H1 (cell line): ENCODE measurements at regions not wholly inside any gene's neighbourhood (a gene's known extent, or its start where the extent isn't known, plus 50 kb on each side); places are given as distances from the start of the nearest gene placed in this dataset.

Experiments used
- CTBP2 ChIP-seq: IDR thresholded peaks from 2 replicates; pipeline ENCODE4 v1.7.0; 2011; ENCODE audit warnings: borderline replicate concordance, mild to moderate bottlenecking, moderate library complexity, mixed read lengths, low read length; ENCODE audit not compliant: insufficient read depth, insufficient read length
- FOSL1 ChIP-seq: IDR thresholded peaks from 2 replicates; pipeline ENCODE4 v1.6.1; 2011; ENCODE audit warnings: mild to moderate bottlenecking, low read depth, low read length, moderate library complexity; ENCODE audit not compliant: insufficient read depth
- TF ChIP-seq, protein P1 (sequence below): fragments of 300-600 bp; sonication (generic); IDR thresholded peaks from 2 replicates; pipeline ENCODE4 v1.7.1; 2012; ENCODE audit warnings: low read length, moderate library complexity, mild to moderate bottlenecking, inconsistent platforms; ENCODE audit not compliant: insufficient replicate concordance

DNA sequence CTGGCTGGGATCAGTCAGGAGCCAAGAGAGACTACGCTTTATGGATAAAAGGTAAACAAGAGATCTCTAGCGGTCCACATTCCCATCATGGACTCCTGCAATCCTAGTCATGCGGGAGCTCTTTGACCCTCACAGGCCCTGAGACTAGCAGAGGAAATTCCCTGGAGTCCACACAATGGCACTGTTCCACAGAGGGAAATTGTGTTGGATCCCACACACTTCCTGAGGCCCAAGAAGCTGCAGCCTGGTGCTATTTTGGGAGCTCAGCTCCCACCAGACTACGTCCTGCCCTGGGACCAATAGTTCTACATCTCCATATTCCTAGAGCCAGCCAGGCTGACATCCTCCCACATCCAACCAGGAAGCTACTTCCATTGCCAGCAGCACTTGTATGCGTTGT lies 2358.4 kb downstream of the PCDH9 start (continued):
- no peak for TF ChIP-seq CTBP2
- TF ChIP-seq FOSL1: no peak
- TF ChIP-seq, protein P1, sequence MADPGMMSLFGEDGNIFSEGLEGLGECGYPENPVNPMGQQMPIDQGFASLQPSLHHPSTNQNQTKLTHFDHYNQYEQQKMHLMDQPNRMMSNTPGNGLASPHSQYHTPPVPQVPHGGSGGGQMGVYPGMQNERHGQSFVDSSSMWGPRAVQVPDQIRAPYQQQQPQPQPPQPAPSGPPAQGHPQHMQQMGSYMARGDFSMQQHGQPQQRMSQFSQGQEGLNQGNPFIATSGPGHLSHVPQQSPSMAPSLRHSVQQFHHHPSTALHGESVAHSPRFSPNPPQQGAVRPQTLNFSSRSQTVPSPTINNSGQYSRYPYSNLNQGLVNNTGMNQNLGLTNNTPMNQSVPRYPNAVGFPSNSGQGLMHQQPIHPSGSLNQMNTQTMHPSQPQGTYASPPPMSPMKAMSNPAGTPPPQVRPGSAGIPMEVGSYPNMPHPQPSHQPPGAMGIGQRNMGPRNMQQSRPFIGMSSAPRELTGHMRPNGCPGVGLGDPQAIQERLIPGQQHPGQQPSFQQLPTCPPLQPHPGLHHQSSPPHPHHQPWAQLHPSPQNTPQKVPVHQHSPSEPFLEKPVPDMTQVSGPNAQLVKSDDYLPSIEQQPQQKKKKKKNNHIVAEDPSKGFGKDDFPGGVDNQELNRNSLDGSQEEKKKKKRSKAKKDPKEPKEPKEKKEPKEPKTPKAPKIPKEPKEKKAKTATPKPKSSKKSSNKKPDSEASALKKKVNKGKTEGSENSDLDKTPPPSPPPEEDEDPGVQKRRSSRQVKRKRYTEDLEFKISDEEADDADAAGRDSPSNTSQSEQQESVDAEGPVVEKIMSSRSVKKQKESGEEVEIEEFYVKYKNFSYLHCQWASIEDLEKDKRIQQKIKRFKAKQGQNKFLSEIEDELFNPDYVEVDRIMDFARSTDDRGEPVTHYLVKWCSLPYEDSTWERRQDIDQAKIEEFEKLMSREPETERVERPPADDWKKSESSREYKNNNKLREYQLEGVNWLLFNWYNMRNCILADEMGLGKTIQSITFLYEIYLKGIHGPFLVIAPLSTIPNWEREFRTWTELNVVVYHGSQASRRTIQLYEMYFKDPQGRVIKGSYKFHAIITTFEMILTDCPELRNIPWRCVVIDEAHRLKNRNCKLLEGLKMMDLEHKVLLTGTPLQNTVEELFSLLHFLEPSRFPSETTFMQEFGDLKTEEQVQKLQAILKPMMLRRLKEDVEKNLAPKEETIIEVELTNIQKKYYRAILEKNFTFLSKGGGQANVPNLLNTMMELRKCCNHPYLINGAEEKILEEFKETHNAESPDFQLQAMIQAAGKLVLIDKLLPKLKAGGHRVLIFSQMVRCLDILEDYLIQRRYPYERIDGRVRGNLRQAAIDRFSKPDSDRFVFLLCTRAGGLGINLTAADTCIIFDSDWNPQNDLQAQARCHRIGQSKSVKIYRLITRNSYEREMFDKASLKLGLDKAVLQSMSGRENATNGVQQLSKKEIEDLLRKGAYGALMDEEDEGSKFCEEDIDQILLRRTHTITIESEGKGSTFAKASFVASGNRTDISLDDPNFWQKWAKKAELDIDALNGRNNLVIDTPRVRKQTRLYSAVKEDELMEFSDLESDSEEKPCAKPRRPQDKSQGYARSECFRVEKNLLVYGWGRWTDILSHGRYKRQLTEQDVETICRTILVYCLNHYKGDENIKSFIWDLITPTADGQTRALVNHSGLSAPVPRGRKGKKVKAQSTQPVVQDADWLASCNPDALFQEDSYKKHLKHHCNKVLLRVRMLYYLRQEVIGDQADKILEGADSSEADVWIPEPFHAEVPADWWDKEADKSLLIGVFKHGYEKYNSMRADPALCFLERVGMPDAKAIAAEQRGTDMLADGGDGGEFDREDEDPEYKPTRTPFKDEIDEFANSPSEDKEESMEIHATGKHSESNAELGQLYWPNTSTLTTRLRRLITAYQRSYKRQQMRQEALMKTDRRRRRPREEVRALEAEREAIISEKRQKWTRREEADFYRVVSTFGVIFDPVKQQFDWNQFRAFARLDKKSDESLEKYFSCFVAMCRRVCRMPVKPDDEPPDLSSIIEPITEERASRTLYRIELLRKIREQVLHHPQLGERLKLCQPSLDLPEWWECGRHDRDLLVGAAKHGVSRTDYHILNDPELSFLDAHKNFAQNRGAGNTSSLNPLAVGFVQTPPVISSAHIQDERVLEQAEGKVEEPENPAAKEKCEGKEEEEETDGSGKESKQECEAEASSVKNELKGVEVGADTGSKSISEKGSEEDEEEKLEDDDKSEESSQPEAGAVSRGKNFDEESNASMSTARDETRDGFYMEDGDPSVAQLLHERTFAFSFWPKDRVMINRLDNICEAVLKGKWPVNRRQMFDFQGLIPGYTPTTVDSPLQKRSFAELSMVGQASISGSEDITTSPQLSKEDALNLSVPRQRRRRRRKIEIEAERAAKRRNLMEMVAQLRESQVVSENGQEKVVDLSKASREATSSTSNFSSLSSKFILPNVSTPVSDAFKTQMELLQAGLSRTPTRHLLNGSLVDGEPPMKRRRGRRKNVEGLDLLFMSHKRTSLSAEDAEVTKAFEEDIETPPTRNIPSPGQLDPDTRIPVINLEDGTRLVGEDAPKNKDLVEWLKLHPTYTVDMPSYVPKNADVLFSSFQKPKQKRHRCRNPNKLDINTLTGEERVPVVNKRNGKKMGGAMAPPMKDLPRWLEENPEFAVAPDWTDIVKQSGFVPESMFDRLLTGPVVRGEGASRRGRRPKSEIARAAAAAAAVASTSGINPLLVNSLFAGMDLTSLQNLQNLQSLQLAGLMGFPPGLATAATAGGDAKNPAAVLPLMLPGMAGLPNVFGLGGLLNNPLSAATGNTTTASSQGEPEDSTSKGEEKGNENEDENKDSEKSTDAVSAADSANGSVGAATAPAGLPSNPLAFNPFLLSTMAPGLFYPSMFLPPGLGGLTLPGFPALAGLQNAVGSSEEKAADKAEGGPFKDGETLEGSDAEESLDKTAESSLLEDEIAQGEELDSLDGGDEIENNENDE: no peak
